ENCODE measurements at regions not wholly inside any gene's neighbourhood (a gene's known extent, or its start where the extent isn't known, plus 50 kb on each side); places are given as distances from the start of the nearest gene placed in this dataset.

- TF ChIP-seq RAD21 (conservative IDR thresholded peaks at IDR 0.05) (no peak), POLR2AphosphoS5 (IDR thresholded peaks at IDR 0.05) (no peak), EZH2 (IDR thresholded peaks at IDR 0.05; ENCODE audit: borderline replicate concordance, insufficient read depth, low read length, poor library complexity, severe bottlenecking) (no peak), REST (IDR thresholded peaks at IDR 0.05; ENCODE audit: borderline replicate concordance) (no peak), CTCF (IDR thresholded peaks at IDR 0.05; ENCODE audit: poor library complexity, severe bottlenecking) (no peak)
- no peaks in the 10 kb centered on the region for H3K9me2 ChIP-seq (ENCODE audit: insufficient read depth, low read length)
- no peak overlapping the region for H3K27ac ChIP-seq (ENCODE audit: low read length)
- H3K4me2 ChIP-seq (ENCODE audit: low read length): no peak overlapping the region
- no peaks in the 10 kb centered on the region for H3K27me3 ChIP-seq (ENCODE audit: insufficient read depth, low read depth, low read length)
- H3K9me3 ChIP-seq (ENCODE audit: low read length): peaks cover 3% of the 10 kb centered on the region
- H3K4me3 ChIP-seq (ENCODE audit: low read length): no peak overlapping the region
- H4K20me1 ChIP-seq (ENCODE audit: insufficient read depth): no peaks in the 10 kb centered on the region
- no peaks in the 10 kb centered on the region for H3F3A ChIP-seq (ENCODE audit: insufficient read depth, low read length, poor library complexity, severe bottlenecking)
- H3K36me3 ChIP-seq (ENCODE audit: insufficient read depth, low read length): no peaks in the 10 kb centered on the region
- no peaks in the 10 kb centered on the region for H3K79me2 ChIP-seq (replicated peaks; ENCODE audit: insufficient read depth, low read length)
- H2AFZ ChIP-seq (ENCODE audit: low read depth, low read length): no peak overlapping the region
- H3K9ac ChIP-seq (ENCODE audit: low read length): no peak overlapping the region
Observed at GRCh38 chr14:51538973-51539372, 112.7 kb upstream of the FRMD6 start.

- Histone ChIP-seq H2AFZ (ENCODE audit: low read depth, low read length) (no peak overlapping the region), H4K20me1 (ENCODE audit: insufficient read depth) (no peaks in the 10 kb centered on the region), H3K27ac (ENCODE audit: low read length) (no peak overlapping the region), H3K9ac (ENCODE audit: low read length) (no peak overlapping the region), H3K4me2 (ENCODE audit: low read length) (no peak overlapping the region), H3F3A (ENCODE audit: insufficient read depth, low read length, poor library complexity, severe bottlenecking) (no peaks in the 10 kb centered on the region), H3K36me3 (ENCODE audit: insufficient read depth, low read length) (no peaks in the 10 kb centered on the region), H3K27me3 (ENCODE audit: insufficient read depth, low read depth, low read length) (no peaks in the 10 kb centered on the region), H3K9me3 (ENCODE audit: low read length) (peaks cover 3% of the 10 kb centered on the region), H3K4me3 (ENCODE audit: low read length) (no peak overlapping the region), H3K9me2 (ENCODE audit: insufficient read depth, low read length) (no peaks in the 10 kb centered on the region), H3K79me2 (replicated peaks; ENCODE audit: insufficient read depth, low read length) (no peaks in the 10 kb centered on the region)
- TF ChIP-seq TAF1 (IDR thresholded peaks at IDR 0.05; ENCODE audit: low read depth) (no peak), EP300 (conservative IDR thresholded peaks at IDR 0.05; ENCODE audit: poor library complexity, severe bottlenecking) (no peak), EZH2 (IDR thresholded peaks at IDR 0.05; ENCODE audit: borderline replicate concordance, insufficient read depth, low read length, poor library complexity, severe bottlenecking) (no peak), MXI1 (conservative IDR thresholded peaks at IDR 0.05; ENCODE audit: poor library complexity, severe bottlenecking) (no peak), RAD21 (conservative IDR thresholded peaks at IDR 0.05) (no peak), CTCF (IDR thresholded peaks at IDR 0.05; ENCODE audit: poor library complexity, severe bottlenecking) (no peak), SMC3 (conservative IDR thresholded peaks at IDR 0.05; ENCODE audit: poor library complexity) (no peak)
Observed at GRCh38 chr14:51539571-51540037, 112.1 kb upstream of the FRMD6 start.
